WERI-Rb-1 (cell line): ENCODE measurements at regions not wholly inside any gene's neighbourhood (a gene's known extent, or its start where the extent isn't known, plus 50 kb on each side); places are given as distances from the start of the nearest gene placed in this dataset.

ENCODE experiments used
- DNase-seq: peaks from one replicate; pipeline ENCODE4 v3.0.0-alpha.2; 2020
- H3K27ac ChIP-seq: fragments of 250-450 bp; sonication (Bioruptor Pico); 2 replicates; pipeline ENCODE4 v1.5.1; 2020; ENCODE audit warnings: mild to moderate bottlenecking, moderate library complexity
- H3K27me3 ChIP-seq: fragments of 250-450 bp; sonication (Bioruptor Pico); 2 replicates; pipeline ENCODE4 v1.5.1; 2021; ENCODE audit warnings: mild to moderate bottlenecking, low read depth, moderate library complexity; ENCODE audit not compliant: insufficient read depth, severe bottlenecking
- H3K36me3 ChIP-seq: fragments of 250-450 bp; sonication (Bioruptor Pico); 2 replicates; pipeline ENCODE4 v1.5.1; 2020; ENCODE audit warnings: mild to moderate bottlenecking, moderate library complexity
- H3K4me3 ChIP-seq: 2 replicates; pipeline ENCODE4 v1.5.1; 2011; ENCODE audit warnings: low read depth, mild to moderate bottlenecking, control low read depth, low read length
- H3K9me3 ChIP-seq: fragments of 250-450 bp; sonication (Bioruptor Pico); 2 replicates; pipeline ENCODE4 v1.5.1; 2021; ENCODE audit warnings: mild to moderate bottlenecking, moderate library complexity; ENCODE audit not compliant: severe bottlenecking
- CTCF ChIP-seq: IDR thresholded peaks from 2 replicates; pipeline ENCODE4 v1.5.1; 2011; ENCODE audit warnings: low read depth, mild to moderate bottlenecking, control low read depth, inconsistent platforms, low read length

- H3K4me3 ChIP-seq = no peak overlapping the region
- H3K27ac ChIP-seq = no peak overlapping the region
- no peak for DNase-seq
- no peaks in the 10 kb centered on the region for H3K9me3 ChIP-seq
- TF ChIP-seq CTCF = no peak
- H3K36me3 ChIP-seq = no peaks in the 10 kb centered on the region
- H3K27me3 ChIP-seq = no peaks in the 10 kb centered on the region
Observed at GRCh38 chr14:88064841-88065240, 59.9 kb downstream of the GPR65 start.

- no peak for DNase-seq
- Histone ChIP-seq H3K36me3 (no peaks in the 10 kb centered on the region), H3K9me3 (no peaks in the 10 kb centered on the region), H3K4me3 (no peak overlapping the region), H3K27me3 (no peaks in the 10 kb centered on the region), H3K27ac (no peak overlapping the region)
- no peak for TF ChIP-seq CTCF
Observed at GRCh38 chr14:88069677-88070076, 64.7 kb downstream of the GPR65 start.

GRCh38 chr14:88075269-88075981 is 70.5 kb downstream of the GPR65 start:
- DNase-seq = no peak
- H3K9me3 ChIP-seq = no peaks in the 10 kb centered on the region
- no peak overlapping the region for H3K4me3 ChIP-seq
- no peaks in the 10 kb centered on the region for H3K27me3 ChIP-seq
- no peaks in the 10 kb centered on the region for H3K36me3 ChIP-seq
- H3K27ac ChIP-seq = no peak overlapping the region
- no peak for TF ChIP-seq CTCF

GRCh38 chr14:88078525-88078924 is 73.6 kb downstream of the GPR65 start:
- H3K4me3 ChIP-seq = no peak overlapping the region
- TF ChIP-seq CTCF = peak; percentile 9; the same call in 1 of the 2 replicates
- H3K27me3 ChIP-seq = no peaks in the 10 kb centered on the region
- no peak for DNase-seq
- H3K9me3 ChIP-seq = no peaks in the 10 kb centered on the region
- no peaks in the 10 kb centered on the region for H3K36me3 ChIP-seq
- no peak overlapping the region for H3K27ac ChIP-seq

GRCh38 chr14:88079624-88080023 is 74.7 kb downstream of the GPR65 start:
- TF ChIP-seq CTCF = no peak
- H3K27me3 ChIP-seq = no peaks in the 10 kb centered on the region
- H3K36me3 ChIP-seq = no peaks in the 10 kb centered on the region
- no peak overlapping the region for H3K27ac ChIP-seq
- DNase-seq = no peak
- no peaks in the 10 kb centered on the region for H3K9me3 ChIP-seq
- H3K4me3 ChIP-seq = no peak overlapping the region

- no peaks in the 10 kb centered on the region for H3K9me3 ChIP-seq
- no peaks in the 10 kb centered on the region for H3K27me3 ChIP-seq
- no peak overlapping the region for H3K27ac ChIP-seq
- TF ChIP-seq CTCF = no peak
- no peak overlapping the region for H3K4me3 ChIP-seq
- no peak for DNase-seq
- no peaks in the 10 kb centered on the region for H3K36me3 ChIP-seq
Observed at GRCh38 chr14:88085736-88086135, 80.8 kb downstream of the GPR65 start.
